IMR-90 (cell line): ENCODE measurements at regions not wholly inside any gene's neighbourhood (a gene's known extent, or its start where the extent isn't known, plus 50 kb on each side); places are given as distances from the start of the nearest gene placed in this dataset.

Experiments used
- ATAC-seq: fragments of 200-7000 bp; cut with Tn5 transposase; 2 replicates; pipeline ENCODE4 v1.9.1; 2020; ENCODE audit warnings: low read depth, mild to moderate bottlenecking, moderate library complexity
- BruUV-seq: library from RNA; stranded (reverse); fragments of 400-500 nt; replicated peaks from 2 replicates; lab custom pipeline; 2021; lab: Mats Ljungman, UMichigan
- CTCF ChIA-PET: fragments of 300-600 bp; formaldehyde crosslinking; extraction: SDS; loops from one replicate; lab custom pipeline; 2021; ENCODE audit warnings: antibody characterized with exemption; lab: Yijun Ruan, JAX
- POLR2A ChIA-PET: fragments of 300-600 bp; sonication (Branson Sonifier 250); formaldehyde crosslinking; loops from one replicate; lab custom pipeline; 2022; ENCODE audit warnings: antibody characterized with exemption; ENCODE audit not compliant: unreplicated experiment; lab: Charles Lee
- DNase-seq: peaks from one replicate; pipeline ENCODE4 v3.0.0; 2013
- H2AFZ ChIP-seq: replicated peaks from 2 replicates; pipeline ENCODE3; 2013; ENCODE audit warnings: low read length, mild to moderate bottlenecking; ENCODE audit not compliant: poor library complexity
- H2AK5ac ChIP-seq: 2 replicates; pipeline ENCODE4 v1.6.1; 2013; ENCODE audit warnings: low read depth, low read length, inconsistent platforms
- H2AK9ac ChIP-seq: replicated peaks from 2 replicates; pipeline ENCODE3; 2013; ENCODE audit warnings: mild to moderate bottlenecking, low read depth, low read length, moderate library complexity; ENCODE audit not compliant: poor library complexity
- H2BK120ac ChIP-seq: 2 replicates; pipeline ENCODE4 v1.6.1; 2013; ENCODE audit warnings: low read depth, low read length, inconsistent platforms
- H2BK15ac ChIP-seq: 3 replicates; pipeline ENCODE4 v1.6.1; 2013; ENCODE audit warnings: low read depth, low read length, inconsistent platforms
- H2BK20ac ChIP-seq: 2 replicates; pipeline ENCODE4 v1.6.1; 2013; ENCODE audit warnings: low read depth, mild to moderate bottlenecking, inconsistent platforms, low read length, moderate library complexity
- H2BK5ac ChIP-seq: 2 replicates; pipeline ENCODE4 v1.6.1; 2013; ENCODE audit warnings: mild to moderate bottlenecking, low read depth, low read length, inconsistent platforms; ENCODE audit not compliant: poor library complexity, severe bottlenecking
- H3K14ac ChIP-seq: replicated peaks from 2 replicates; pipeline ENCODE4 v1.6.1; 2013; ENCODE audit warnings: low read depth, low read length, inconsistent platforms
- H3K18ac ChIP-seq: 2 replicates; pipeline ENCODE4 v1.6.1; 2013; ENCODE audit warnings: low read depth, low read length, control low read depth
- H3K23ac ChIP-seq: 2 replicates; pipeline ENCODE4 v1.6.1; 2013; ENCODE audit warnings: low read depth, low read length, inconsistent platforms
- H3K27ac ChIP-seq: 2 replicates; pipeline ENCODE4 v1.5.1; 2013; ENCODE audit warnings: mild to moderate bottlenecking, control low read depth, low read length; ENCODE audit not compliant: insufficient read depth
- H3K27me3 ChIP-seq: 2 replicates; pipeline ENCODE4 v1.6.1; 2013; ENCODE audit warnings: low read length; ENCODE audit not compliant: control insufficient read depth, insufficient read depth
- H3K36me3 ChIP-seq: 2 replicates; pipeline ENCODE4 v1.6.1; 2013; ENCODE audit warnings: low read length, mixed read lengths; ENCODE audit not compliant: control insufficient read depth, insufficient read depth
- H3K4ac ChIP-seq: 2 replicates; pipeline ENCODE4 v1.6.1; 2013; ENCODE audit warnings: low read depth, low read length, inconsistent platforms
- H3K4me1 ChIP-seq: 2 replicates; pipeline ENCODE4 v1.6.1; 2013; ENCODE audit warnings: low read length, mixed read lengths; ENCODE audit not compliant: control insufficient read depth, insufficient read depth
- H3K4me2 ChIP-seq: 2 replicates; pipeline ENCODE4 v1.6.1; 2013; ENCODE audit warnings: low read depth, mild to moderate bottlenecking, control low read depth, low read length, moderate library complexity
- H3K4me3 ChIP-seq: 2 replicates; pipeline ENCODE4 v1.5.1; 2013; ENCODE audit warnings: low read depth, mild to moderate bottlenecking, control low read depth, low read length, moderate library complexity; ENCODE audit not compliant: insufficient read depth
- H3K56ac ChIP-seq: 2 replicates; pipeline ENCODE4 v1.6.1; 2013; ENCODE audit warnings: low read length, inconsistent platforms; ENCODE audit not compliant: insufficient read depth; ENCODE audit errors: extremely low read depth
- H3K79me1 ChIP-seq, 2 experiments: 2 replicates each; pipeline ENCODE4 v1.6.1; 2013; ENCODE audit warnings: low read length in 2 of 2, inconsistent platforms in 1 of 2, low read depth in 1 of 2
- H3K9ac ChIP-seq: 2 replicates; pipeline ENCODE4 v1.6.1; 2013; ENCODE audit warnings: low read depth, low read length, control low read depth
- H3K9me1 ChIP-seq: 2 replicates; pipeline ENCODE4 v1.6.1; 2013; ENCODE audit warnings: low read length, inconsistent platforms; ENCODE audit not compliant: insufficient read depth
- H3K9me3 ChIP-seq: 2 replicates; pipeline ENCODE4 v1.6.1; 2013; ENCODE audit warnings: low read length; ENCODE audit not compliant: control insufficient read depth, insufficient read depth
- H4K20me1 ChIP-seq: 2 replicates; pipeline ENCODE4 v1.6.1; 2013; ENCODE audit warnings: low read length, inconsistent platforms; ENCODE audit not compliant: insufficient read depth
- H4K5ac ChIP-seq: 2 replicates; pipeline ENCODE4 v1.6.1; 2013; ENCODE audit warnings: mild to moderate bottlenecking, low read depth, low read length, control low read depth
- H4K8ac ChIP-seq, 2 experiments: 2 replicates each; pipeline ENCODE4 v1.6.1; 2013; ENCODE audit warnings: low read depth in 2 of 2, low read length in 2 of 2, control low read depth in 1 of 2, inconsistent platforms in 1 of 2
- H4K91ac ChIP-seq: 2 replicates; pipeline ENCODE4 v1.6.1; 2013; ENCODE audit warnings: low read depth, low read length, inconsistent platforms; ENCODE audit not compliant: insufficient read depth
- BHLHE40 ChIP-seq: fragments of 150-350 bp; IDR thresholded peaks from 2 replicates; pipeline ENCODE4 v1.6.1; 2016; ENCODE audit warnings: mild to moderate bottlenecking, low read depth, low read length
- CEBPB ChIP-seq: IDR thresholded peaks from 2 replicates; pipeline ENCODE4 v1.6.1; 2012; ENCODE audit warnings: low read depth, low read length, improper control_type of control experiment
- MAFK ChIP-seq: IDR thresholded peaks from 2 replicates; pipeline ENCODE4 v1.6.1; 2012; ENCODE audit warnings: low read depth, low read length, improper control_type of control experiment
- MAZ ChIP-seq: IDR thresholded peaks from 2 replicates; pipeline ENCODE4 v1.6.1; 2012; ENCODE audit warnings: low read depth, mild to moderate bottlenecking, low read length, improper control_type of control experiment, moderate library complexity, borderline replicate concordance
- RAD21 ChIP-seq: IDR thresholded peaks from 2 replicates; pipeline ENCODE4 v1.6.1; 2012; ENCODE audit warnings: low read length, improper control_type of control experiment
- RCOR1 ChIP-seq: IDR thresholded peaks from 2 replicates; pipeline ENCODE4 v1.6.1; 2012; ENCODE audit warnings: mild to moderate bottlenecking, low read length, improper control_type of control experiment; ENCODE audit not compliant: insufficient replicate concordance
- RFX5 ChIP-seq: IDR thresholded peaks from 2 replicates; pipeline ENCODE4 v1.8.0; 2012; ENCODE audit warnings: low read depth, mild to moderate bottlenecking, low read length, moderate library complexity
- SMC3 ChIP-seq: fragments of 150-350 bp; IDR thresholded peaks from 2 replicates; pipeline ENCODE4 v1.6.1; 2016; ENCODE audit warnings: low read depth, mild to moderate bottlenecking, antibody characterized with exemption, low read length, moderate library complexity
- WGBS, 2 experiments: methylation state at CpG; one replicate each; pipeline versions ENCODE4 v1.1.5 to v1.1.7; 2013; ENCODE audit warnings: missing lambda C conversion rate in 2 of 2; ENCODE audit not compliant: insufficient read length in 1 of 2; ENCODE audit errors: extremely low coverage in 2 of 2; 5-methylcytosine and 5-hydroxymethylcytosine counted together
- dilution Hi-C: fragments of 300-500 bp; cut with HindIII; formaldehyde crosslinking; loops from one replicate; pipeline ENCODE4 v1.14.3; 2018; ENCODE audit warnings: low sequenced_read_pairs; ENCODE audit not compliant: unreplicated experiment
- in situ Hi-C: fragments of 300-500 bp; cut with MboI; formaldehyde crosslinking; loops from 3 replicates; pipeline ENCODE4 v1.14.3; 2019; ENCODE audit warnings: low sequenced_read_pairs, inconsistent platforms, mixed read lengths
- intact Hi-C: fragments of 100-400 bp; cut with micrococcal nuclease; formaldehyde crosslinking; loops from 2 replicates; pipeline ENCODE4 v1.10.0; 2022

- in situ Hi-C loops (no loop called here), dilution Hi-C loops (no loop called here), intact Hi-C loops (no loop called here)
- Histone ChIP-seq H3K23ac (peak overlapping the region; percentile 46), H3K36me3 (no peaks in the 10 kb centered on the region), H2AK9ac (peak overlapping the region; percentile 93), H3K27me3 (no peaks in the 10 kb centered on the region), H3K4me1 (peaks cover 18% of the 10 kb centered on the region), H3K4ac (peak overlapping the region; percentile 95), H3K4me3 (no peak overlapping the region), H4K20me1 (no peaks in the 10 kb centered on the region), H4K8ac (peak overlapping the region; percentile 69 to 89), H3K9me3 (no peaks in the 10 kb centered on the region), H2AK5ac (peak overlapping the region; percentile 85), H3K14ac (peak overlapping the region; percentile 88), H3K18ac (peak overlapping the region; percentile 46), H4K91ac (peak overlapping the region; percentile 94), H3K56ac (peak overlapping the region; percentile 59; the same call in 1 of the 2 replicates), H3K4me2 (no peak overlapping the region), H3K79me1 (no peaks in the 10 kb centered on the region), H3K27ac (peak overlapping the region; percentile 66), H3K9ac (peak overlapping the region; percentile 20; the same call in 1 of the 2 replicates), H2BK15ac (peak overlapping the region; percentile 71; the same call in 2 of the 3 replicates), H2BK5ac (peak overlapping the region; percentile 89), H2AFZ (peak overlapping the region; percentile 77), H2BK120ac (peak overlapping the region; percentile 97), H3K9me1 (peaks cover 10% of the 10 kb centered on the region; the same call in 1 of the 2 replicates), H2BK20ac (peak overlapping the region; percentile 92), H4K5ac (peak overlapping the region; percentile 32)
- POLR2A ChIA-PET = no interaction called here
- DNase-seq (peak; percentile 84), ATAC-seq (peak; percentile 95)
- TF ChIP-seq MAZ (peak; percentile 58; the same call in 1 of the 2 replicates), RFX5 (no peak), RAD21 (0 out of 2 replicates have a peak, but pooled peaks have one; percentile 1), BHLHE40 (peak; percentile 5; the same call in 1 of the 2 replicates), SMC3 (no peak), CEBPB (peak; percentile 61), RCOR1 (no peak), MAFK (no peak)
- 35% methylated on average over 11 of the region's 29 CpGs; no CpG with 5 or more reads in 1 of the 2 experiments for WGBS, 2 experiments
- CTCF ChIA-PET = interaction anchor here (1.1 kb wide), 1 partner anchor 67 kb away, joined by 3 read pairs; no protein-coding TSS in a partner anchor
- BruUV-seq = no TSS peak
Measured at GRCh38 chr2:120613742-120614571, 121.7 kb upstream of the GLI2 start.
